ENCODE measurements at regions not wholly inside any gene's neighbourhood (a gene's known extent, or its start where the extent isn't known, plus 50 kb on each side); places are given as distances from the start of the nearest gene placed in this dataset.

GRCh38 chr4:124527364-124527763 is 185.2 kb downstream of the ANKRD50 start:
- 80 to 88% methylated on average over 3 of the region's 3 CpGs for WGBS, 2 donors
- FAIRE-seq = no peak
- Histone ChIP-seq H3K27me3 (no peaks in the 10 kb centered on the region), H3K36me3 (no peaks in the 10 kb centered on the region), H3K4me1 (no peaks in the 10 kb centered on the region), H3K27ac (no peak overlapping the region), H3K9me3 (no peaks in the 10 kb centered on the region), H3K4me3 (no peak overlapping the region)
- ATAC-seq = no peak
- TF ChIP-seq CTCF (IDR thresholded peaks at IDR 0.05) = no peak
- DNase-seq = no peak
- intact Hi-C loops (cut with DNase I) = no loop called here

DNA sequence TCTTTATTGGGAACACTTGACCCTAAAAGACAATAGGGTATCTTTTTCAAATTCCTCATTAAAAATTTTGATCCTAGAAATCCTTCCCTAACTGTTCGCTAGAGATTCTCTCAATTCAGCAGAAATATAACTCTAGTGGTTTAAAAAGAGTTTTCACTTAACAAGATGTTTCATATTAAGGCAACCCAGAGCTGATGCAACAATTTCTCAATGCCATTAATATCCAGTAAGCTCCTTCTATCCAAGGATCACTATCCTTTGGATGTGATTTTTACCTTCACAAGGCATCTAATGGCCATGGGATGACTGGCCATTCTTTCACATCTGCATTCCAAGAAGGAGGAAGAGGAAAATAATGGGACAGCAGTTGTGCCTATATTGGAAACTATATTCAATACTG is 183.4 kb downstream of the ANKRD50 start:
- no peak for TF ChIP-seq CTCF (IDR thresholded peaks at IDR 0.05)
- no peak overlapping the region for H3K27ac ChIP-seq
- ATAC-seq (no peak), FAIRE-seq (no peak), DNase-seq (no peak)
- intact Hi-C loops (cut with DNase I) = no loop called here
- no peaks in the 10 kb centered on the region for H3K36me3 ChIP-seq
- H3K9me3 ChIP-seq = no peaks in the 10 kb centered on the region
- WGBS, 2 donors = 90 to 97% methylated on average over 1 of the region's 1 CpG
- H3K27me3 ChIP-seq = no peaks in the 10 kb centered on the region
- no peak overlapping the region for H3K4me3 ChIP-seq
- H3K4me1 ChIP-seq = no peaks in the 10 kb centered on the region

DNA sequence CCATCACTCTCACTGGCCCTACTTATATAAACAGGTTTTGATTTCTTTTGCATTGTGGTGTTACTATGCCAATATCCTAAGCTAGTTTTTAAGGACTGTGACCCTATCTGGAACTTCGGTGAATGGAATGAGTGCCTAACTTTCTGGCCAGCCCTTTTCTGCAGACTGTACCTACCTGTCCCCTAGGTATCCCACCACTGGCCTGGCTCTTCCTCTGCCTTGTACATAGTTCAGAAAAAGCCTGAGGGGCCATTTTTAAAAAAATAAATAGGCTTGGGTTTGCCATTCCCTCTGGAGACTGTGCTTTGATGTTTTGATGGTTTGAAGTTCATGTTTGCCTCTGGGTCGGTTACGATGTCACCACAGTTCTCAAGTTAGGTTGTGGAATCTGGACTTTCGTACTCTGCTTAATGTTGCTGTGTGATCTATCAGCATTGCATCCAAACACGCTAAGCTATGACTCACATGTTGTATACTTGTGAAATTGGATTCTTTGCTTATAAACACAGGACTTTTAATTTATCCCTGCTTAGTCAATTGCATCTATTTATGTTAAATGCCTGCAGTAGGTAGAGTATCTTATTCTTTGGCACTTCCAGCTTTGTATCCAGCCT is 182.0 kb downstream of the ANKRD50 start:
- no peaks in the 10 kb centered on the region for H3K27me3 ChIP-seq
- DNase-seq (no peak), ATAC-seq (no peak), FAIRE-seq (no peak)
- TF ChIP-seq CTCF (IDR thresholded peaks at IDR 0.05) = no peak
- H3K4me3 ChIP-seq = no peak overlapping the region
- WGBS, 2 donors = 73 to 84% methylated on average over 5 of the region's 5 CpGs
- no peaks in the 10 kb centered on the region for H3K36me3 ChIP-seq
- H3K4me1 ChIP-seq = no peaks in the 10 kb centered on the region
- H3K9me3 ChIP-seq = no peaks in the 10 kb centered on the region
- no peak overlapping the region for H3K27ac ChIP-seq
- intact Hi-C loops (cut with DNase I) = no loop called here

DNA sequence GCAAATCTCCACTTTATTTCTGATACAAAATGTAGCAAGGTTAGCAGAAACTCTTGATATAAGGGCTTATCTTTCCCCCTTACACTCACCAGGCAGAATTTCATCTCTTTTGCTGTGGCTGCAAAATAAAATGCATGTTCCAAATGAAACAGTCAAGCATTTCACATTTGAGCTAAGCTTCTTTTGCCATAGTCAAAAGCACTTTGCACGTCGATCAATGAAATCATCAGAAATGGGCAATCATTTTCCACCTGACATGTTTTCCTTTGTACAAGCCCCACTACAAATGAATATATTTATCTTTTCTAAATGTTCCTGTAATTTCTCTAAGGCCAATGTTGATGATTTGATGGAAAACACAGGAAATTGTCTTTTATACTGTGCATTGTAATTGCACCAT is 178.4 kb downstream of the ANKRD50 start:
- Histone ChIP-seq H3K27me3 (no peaks in the 10 kb centered on the region), H3K4me3 (no peak overlapping the region), H3K27ac (no peak overlapping the region), H3K4me1 (no peaks in the 10 kb centered on the region), H3K36me3 (no peaks in the 10 kb centered on the region), H3K9me3 (no peaks in the 10 kb centered on the region)
- intact Hi-C loops (cut with DNase I) = no loop called here
- 63 to 68% methylated on average over 2 of the region's 2 CpGs for WGBS, 2 donors
- DNase-seq = no peak
- no peak for FAIRE-seq
- no peak for TF ChIP-seq CTCF (IDR thresholded peaks at IDR 0.05)
- ATAC-seq = no peak

DNA sequence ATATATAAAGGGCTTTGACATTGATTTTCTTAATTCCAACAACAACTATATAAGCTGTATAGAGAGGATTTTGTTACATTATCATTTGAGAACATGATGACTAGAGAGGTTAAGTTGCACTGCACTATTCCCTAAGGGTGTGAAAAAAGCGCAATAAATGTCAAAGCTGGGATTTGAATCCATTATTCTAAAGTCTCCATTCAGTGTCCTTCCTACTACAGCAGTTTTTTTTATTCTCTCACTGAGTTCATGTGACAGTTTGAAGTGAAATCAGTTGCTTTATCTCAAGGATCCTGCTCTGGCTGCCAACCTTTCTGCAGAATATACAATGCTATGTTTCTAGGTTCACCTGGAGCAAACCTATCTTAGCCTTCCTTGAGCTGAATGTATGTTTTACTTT is 177.5 kb downstream of the ANKRD50 start:
- H3K4me3 ChIP-seq = no peak overlapping the region
- H3K27ac ChIP-seq = no peak overlapping the region
- ATAC-seq = no peak
- H3K9me3 ChIP-seq = no peaks in the 10 kb centered on the region
- H3K4me1 ChIP-seq = no peaks in the 10 kb centered on the region
- intact Hi-C loops (cut with DNase I) = no loop called here
- WGBS, 2 donors = 95 to 97% methylated on average over 1 of the region's 1 CpG
- FAIRE-seq = no peak
- no peak for TF ChIP-seq CTCF (IDR thresholded peaks at IDR 0.05)
- DNase-seq = no peak
- no peaks in the 10 kb centered on the region for H3K36me3 ChIP-seq
- no peaks in the 10 kb centered on the region for H3K27me3 ChIP-seq

Data from pancreas (tissue), 10 donors.